IMR-90 (cell line): ENCODE measurements at regions not wholly inside any gene's neighbourhood (a gene's known extent, or its start where the extent isn't known, plus 50 kb on each side); places are given as distances from the start of the nearest gene placed in this dataset.

Experiments
- ATAC-seq: fragments of 200-7000 bp; cut with Tn5 transposase; 2 replicates; pipeline ENCODE4 v1.9.1; 2020; ENCODE audit warnings: low read depth, mild to moderate bottlenecking, moderate library complexity
- BruUV-seq: library from RNA; stranded (reverse); fragments of 400-500 nt; replicated peaks from 2 replicates; lab custom pipeline; 2021; lab: Mats Ljungman, UMichigan
- CTCF ChIA-PET: fragments of 300-600 bp; formaldehyde crosslinking; extraction: SDS; loops from one replicate; lab custom pipeline; 2021; ENCODE audit warnings: antibody characterized with exemption; lab: Yijun Ruan, JAX
- POLR2A ChIA-PET: fragments of 300-600 bp; sonication (Branson Sonifier 250); formaldehyde crosslinking; loops from one replicate; lab custom pipeline; 2022; ENCODE audit warnings: antibody characterized with exemption; ENCODE audit not compliant: unreplicated experiment; lab: Charles Lee
- DNase-seq: peaks from one replicate; pipeline ENCODE4 v3.0.0; 2013
- H2AFZ ChIP-seq: replicated peaks from 2 replicates; pipeline ENCODE3; 2013; ENCODE audit warnings: low read length, mild to moderate bottlenecking; ENCODE audit not compliant: poor library complexity
- H2AK5ac ChIP-seq: 2 replicates; pipeline ENCODE4 v1.6.1; 2013; ENCODE audit warnings: low read depth, low read length, inconsistent platforms
- H2AK9ac ChIP-seq: replicated peaks from 2 replicates; pipeline ENCODE3; 2013; ENCODE audit warnings: mild to moderate bottlenecking, low read depth, low read length, moderate library complexity; ENCODE audit not compliant: poor library complexity
- H2BK120ac ChIP-seq: 2 replicates; pipeline ENCODE4 v1.6.1; 2013; ENCODE audit warnings: low read depth, low read length, inconsistent platforms
- H2BK15ac ChIP-seq: 3 replicates; pipeline ENCODE4 v1.6.1; 2013; ENCODE audit warnings: low read depth, low read length, inconsistent platforms
- H2BK20ac ChIP-seq: 2 replicates; pipeline ENCODE4 v1.6.1; 2013; ENCODE audit warnings: low read depth, mild to moderate bottlenecking, inconsistent platforms, low read length, moderate library complexity
- H2BK5ac ChIP-seq: 2 replicates; pipeline ENCODE4 v1.6.1; 2013; ENCODE audit warnings: mild to moderate bottlenecking, low read depth, low read length, inconsistent platforms; ENCODE audit not compliant: poor library complexity, severe bottlenecking
- H3K14ac ChIP-seq: replicated peaks from 2 replicates; pipeline ENCODE4 v1.6.1; 2013; ENCODE audit warnings: low read depth, low read length, inconsistent platforms
- H3K18ac ChIP-seq: 2 replicates; pipeline ENCODE4 v1.6.1; 2013; ENCODE audit warnings: low read depth, low read length, control low read depth
- H3K23ac ChIP-seq: 2 replicates; pipeline ENCODE4 v1.6.1; 2013; ENCODE audit warnings: low read depth, low read length, inconsistent platforms
- H3K27ac ChIP-seq: 2 replicates; pipeline ENCODE4 v1.5.1; 2013; ENCODE audit warnings: mild to moderate bottlenecking, control low read depth, low read length; ENCODE audit not compliant: insufficient read depth
- H3K27me3 ChIP-seq: 2 replicates; pipeline ENCODE4 v1.6.1; 2013; ENCODE audit warnings: low read length; ENCODE audit not compliant: control insufficient read depth, insufficient read depth
- H3K36me3 ChIP-seq: 2 replicates; pipeline ENCODE4 v1.6.1; 2013; ENCODE audit warnings: low read length, mixed read lengths; ENCODE audit not compliant: control insufficient read depth, insufficient read depth
- H3K4ac ChIP-seq: 2 replicates; pipeline ENCODE4 v1.6.1; 2013; ENCODE audit warnings: low read depth, low read length, inconsistent platforms
- H3K4me1 ChIP-seq: 2 replicates; pipeline ENCODE4 v1.6.1; 2013; ENCODE audit warnings: low read length, mixed read lengths; ENCODE audit not compliant: control insufficient read depth, insufficient read depth
- H3K4me2 ChIP-seq: 2 replicates; pipeline ENCODE4 v1.6.1; 2013; ENCODE audit warnings: low read depth, mild to moderate bottlenecking, control low read depth, low read length, moderate library complexity
- H3K4me3 ChIP-seq: 2 replicates; pipeline ENCODE4 v1.5.1; 2013; ENCODE audit warnings: low read depth, mild to moderate bottlenecking, control low read depth, low read length, moderate library complexity; ENCODE audit not compliant: insufficient read depth
- H3K56ac ChIP-seq: 2 replicates; pipeline ENCODE4 v1.6.1; 2013; ENCODE audit warnings: low read length, inconsistent platforms; ENCODE audit not compliant: insufficient read depth; ENCODE audit errors: extremely low read depth
- H3K79me1 ChIP-seq, 2 experiments: 2 replicates each; pipeline ENCODE4 v1.6.1; 2013; ENCODE audit warnings: low read length in 2 of 2, inconsistent platforms in 1 of 2, low read depth in 1 of 2
- H3K9ac ChIP-seq: 2 replicates; pipeline ENCODE4 v1.6.1; 2013; ENCODE audit warnings: low read depth, low read length, control low read depth
- H3K9me1 ChIP-seq: 2 replicates; pipeline ENCODE4 v1.6.1; 2013; ENCODE audit warnings: low read length, inconsistent platforms; ENCODE audit not compliant: insufficient read depth
- H3K9me3 ChIP-seq: 2 replicates; pipeline ENCODE4 v1.6.1; 2013; ENCODE audit warnings: low read length; ENCODE audit not compliant: control insufficient read depth, insufficient read depth
- H4K20me1 ChIP-seq: 2 replicates; pipeline ENCODE4 v1.6.1; 2013; ENCODE audit warnings: low read length, inconsistent platforms; ENCODE audit not compliant: insufficient read depth
- H4K5ac ChIP-seq: 2 replicates; pipeline ENCODE4 v1.6.1; 2013; ENCODE audit warnings: mild to moderate bottlenecking, low read depth, low read length, control low read depth
- H4K8ac ChIP-seq, 2 experiments: 2 replicates each; pipeline ENCODE4 v1.6.1; 2013; ENCODE audit warnings: low read depth in 2 of 2, low read length in 2 of 2, control low read depth in 1 of 2, inconsistent platforms in 1 of 2
- H4K91ac ChIP-seq: 2 replicates; pipeline ENCODE4 v1.6.1; 2013; ENCODE audit warnings: low read depth, low read length, inconsistent platforms; ENCODE audit not compliant: insufficient read depth
- BHLHE40 ChIP-seq: fragments of 150-350 bp; IDR thresholded peaks from 2 replicates; pipeline ENCODE4 v1.6.1; 2016; ENCODE audit warnings: mild to moderate bottlenecking, low read depth, low read length
- CEBPB ChIP-seq: IDR thresholded peaks from 2 replicates; pipeline ENCODE4 v1.6.1; 2012; ENCODE audit warnings: low read depth, low read length, improper control_type of control experiment
- CHD1 ChIP-seq: IDR thresholded peaks from 2 replicates; pipeline ENCODE4 v1.6.1; 2012; ENCODE audit warnings: low read depth, low read length, improper control_type of control experiment
- FOS ChIP-seq: fragments of 150-350 bp; IDR thresholded peaks from 2 replicates; pipeline ENCODE4 v1.6.1; 2016; ENCODE audit warnings: low read depth, low read length
- MAFK ChIP-seq: IDR thresholded peaks from 2 replicates; pipeline ENCODE4 v1.6.1; 2012; ENCODE audit warnings: low read depth, low read length, improper control_type of control experiment
- MAZ ChIP-seq: IDR thresholded peaks from 2 replicates; pipeline ENCODE4 v1.6.1; 2012; ENCODE audit warnings: low read depth, mild to moderate bottlenecking, low read length, improper control_type of control experiment, moderate library complexity, borderline replicate concordance
- MXI1 ChIP-seq: IDR thresholded peaks from 2 replicates; pipeline ENCODE4 v1.6.1; 2012; ENCODE audit warnings: low read depth, mild to moderate bottlenecking, low read length, moderate library complexity, borderline replicate concordance
- NFE2L2 ChIP-seq: fragments of 150-350 bp; IDR thresholded peaks from 2 replicates; pipeline ENCODE4 v1.6.1; 2016; ENCODE audit warnings: low read depth, mild to moderate bottlenecking, low read length
- POLR2A ChIP-seq: IDR thresholded peaks from 2 replicates; pipeline ENCODE4 v1.6.1; 2012; ENCODE audit warnings: mild to moderate bottlenecking, low read depth, low read length
- RAD21 ChIP-seq: IDR thresholded peaks from 2 replicates; pipeline ENCODE4 v1.6.1; 2012; ENCODE audit warnings: low read length, improper control_type of control experiment
- RCOR1 ChIP-seq: IDR thresholded peaks from 2 replicates; pipeline ENCODE4 v1.6.1; 2012; ENCODE audit warnings: mild to moderate bottlenecking, low read length, improper control_type of control experiment; ENCODE audit not compliant: insufficient replicate concordance
- RFX5 ChIP-seq: IDR thresholded peaks from 2 replicates; pipeline ENCODE4 v1.8.0; 2012; ENCODE audit warnings: low read depth, mild to moderate bottlenecking, low read length, moderate library complexity
- SMC3 ChIP-seq: fragments of 150-350 bp; IDR thresholded peaks from 2 replicates; pipeline ENCODE4 v1.6.1; 2016; ENCODE audit warnings: low read depth, mild to moderate bottlenecking, antibody characterized with exemption, low read length, moderate library complexity
- WGBS, 2 experiments: methylation state at CpG; one replicate each; pipeline versions ENCODE4 v1.1.5 to v1.1.7; 2013; ENCODE audit warnings: missing lambda C conversion rate in 2 of 2; ENCODE audit not compliant: insufficient read length in 1 of 2; ENCODE audit errors: extremely low coverage in 2 of 2; 5-methylcytosine and 5-hydroxymethylcytosine counted together
- dilution Hi-C: fragments of 300-500 bp; cut with HindIII; formaldehyde crosslinking; loops from one replicate; pipeline ENCODE4 v1.14.3; 2018; ENCODE audit warnings: low sequenced_read_pairs; ENCODE audit not compliant: unreplicated experiment
- in situ Hi-C: fragments of 300-500 bp; cut with MboI; formaldehyde crosslinking; loops from 3 replicates; pipeline ENCODE4 v1.14.3; 2019; ENCODE audit warnings: low sequenced_read_pairs, inconsistent platforms, mixed read lengths
- intact Hi-C: fragments of 100-400 bp; cut with micrococcal nuclease; formaldehyde crosslinking; loops from 2 replicates; pipeline ENCODE4 v1.10.0; 2022
- TF ChIP-seq, protein P1 (sequence below): conservative IDR thresholded peaks from 2 replicates; pipeline ENCODE4 v1.5.1; 2012; ENCODE audit warnings: mild to moderate bottlenecking, low read depth, low read length, improper control_type of control experiment
- TF ChIP-seq, protein P2 (sequence below): fragments of 150-350 bp; IDR thresholded peaks from 2 replicates; pipeline ENCODE4 v1.6.1; 2016; ENCODE audit warnings: low read depth, mild to moderate bottlenecking, low read length, moderate library complexity, borderline replicate concordance
- TF ChIP-seq, protein P3 (sequence below): fragments of 150-350 bp; IDR thresholded peaks from 2 replicates; pipeline ENCODE4 v1.6.1; 2017; ENCODE audit warnings: mild to moderate bottlenecking, antibody characterized with exemption, low read length, low read depth

DNA sequence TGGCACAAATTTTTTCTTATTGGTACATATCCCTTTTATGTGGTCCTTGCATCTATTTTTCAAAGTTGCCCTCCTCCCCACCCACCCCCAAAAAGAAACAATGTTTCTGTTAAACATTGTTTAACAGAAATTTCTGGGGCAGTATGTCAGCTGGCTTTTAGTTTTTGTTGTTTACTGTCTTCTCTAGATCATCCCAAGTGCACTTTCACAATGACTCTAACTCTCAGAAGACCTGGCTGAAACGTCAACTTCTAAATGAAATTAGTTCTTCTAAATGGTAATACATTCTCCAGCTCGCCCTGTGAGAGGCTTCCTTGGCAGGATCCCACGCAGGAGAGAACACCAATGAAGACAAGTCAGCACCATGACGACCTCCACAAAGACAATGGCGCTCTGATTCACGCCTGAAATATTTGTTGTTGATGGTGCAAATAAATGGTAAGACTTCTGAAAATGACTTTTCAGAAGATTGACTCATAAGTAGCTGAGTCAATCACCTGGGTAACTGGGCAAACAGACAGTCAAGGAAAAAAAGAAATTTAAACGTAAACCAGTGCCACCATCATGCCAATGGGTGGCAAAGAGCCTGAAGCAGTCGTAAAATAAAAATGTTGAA is 293.7 kb downstream of the FZD1 start:
- H3K18ac ChIP-seq: no peak overlapping the region
- H3K4me3 ChIP-seq: no peak overlapping the region
- no TSS peak for BruUV-seq
- no peak overlapping the region for H2BK120ac ChIP-seq
- H2AK5ac ChIP-seq: no peak overlapping the region
- H3K79me1 ChIP-seq: no peaks in the 10 kb centered on the region
- no peak overlapping the region for H3K14ac ChIP-seq
- H2BK5ac ChIP-seq: no peak overlapping the region
- TF ChIP-seq RCOR1 (no peak), NFE2L2 (no peak), POLR2A (no peak), CHD1 (no peak), SMC3 (no peak), BHLHE40 (no peak), FOS (no peak), RAD21 (no peak), MAFK (no peak), RFX5 (no peak), MXI1 (no peak), CEBPB (no peak), MAZ (no peak)
- TF ChIP-seq, protein P1, sequence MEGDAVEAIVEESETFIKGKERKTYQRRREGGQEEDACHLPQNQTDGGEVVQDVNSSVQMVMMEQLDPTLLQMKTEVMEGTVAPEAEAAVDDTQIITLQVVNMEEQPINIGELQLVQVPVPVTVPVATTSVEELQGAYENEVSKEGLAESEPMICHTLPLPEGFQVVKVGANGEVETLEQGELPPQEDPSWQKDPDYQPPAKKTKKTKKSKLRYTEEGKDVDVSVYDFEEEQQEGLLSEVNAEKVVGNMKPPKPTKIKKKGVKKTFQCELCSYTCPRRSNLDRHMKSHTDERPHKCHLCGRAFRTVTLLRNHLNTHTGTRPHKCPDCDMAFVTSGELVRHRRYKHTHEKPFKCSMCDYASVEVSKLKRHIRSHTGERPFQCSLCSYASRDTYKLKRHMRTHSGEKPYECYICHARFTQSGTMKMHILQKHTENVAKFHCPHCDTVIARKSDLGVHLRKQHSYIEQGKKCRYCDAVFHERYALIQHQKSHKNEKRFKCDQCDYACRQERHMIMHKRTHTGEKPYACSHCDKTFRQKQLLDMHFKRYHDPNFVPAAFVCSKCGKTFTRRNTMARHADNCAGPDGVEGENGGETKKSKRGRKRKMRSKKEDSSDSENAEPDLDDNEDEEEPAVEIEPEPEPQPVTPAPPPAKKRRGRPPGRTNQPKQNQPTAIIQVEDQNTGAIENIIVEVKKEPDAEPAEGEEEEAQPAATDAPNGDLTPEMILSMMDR: no peak
- TF ChIP-seq, protein P2, sequence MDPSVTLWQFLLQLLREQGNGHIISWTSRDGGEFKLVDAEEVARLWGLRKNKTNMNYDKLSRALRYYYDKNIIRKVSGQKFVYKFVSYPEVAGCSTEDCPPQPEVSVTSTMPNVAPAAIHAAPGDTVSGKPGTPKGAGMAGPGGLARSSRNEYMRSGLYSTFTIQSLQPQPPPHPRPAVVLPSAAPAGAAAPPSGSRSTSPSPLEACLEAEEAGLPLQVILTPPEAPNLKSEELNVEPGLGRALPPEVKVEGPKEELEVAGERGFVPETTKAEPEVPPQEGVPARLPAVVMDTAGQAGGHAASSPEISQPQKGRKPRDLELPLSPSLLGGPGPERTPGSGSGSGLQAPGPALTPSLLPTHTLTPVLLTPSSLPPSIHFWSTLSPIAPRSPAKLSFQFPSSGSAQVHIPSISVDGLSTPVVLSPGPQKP: no peak
- TF ChIP-seq, protein P3, sequence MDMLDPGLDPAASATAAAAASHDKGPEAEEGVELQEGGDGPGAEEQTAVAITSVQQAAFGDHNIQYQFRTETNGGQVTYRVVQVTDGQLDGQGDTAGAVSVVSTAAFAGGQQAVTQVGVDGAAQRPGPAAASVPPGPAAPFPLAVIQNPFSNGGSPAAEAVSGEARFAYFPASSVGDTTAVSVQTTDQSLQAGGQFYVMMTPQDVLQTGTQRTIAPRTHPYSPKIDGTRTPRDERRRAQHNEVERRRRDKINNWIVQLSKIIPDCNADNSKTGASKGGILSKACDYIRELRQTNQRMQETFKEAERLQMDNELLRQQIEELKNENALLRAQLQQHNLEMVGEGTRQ: no peak
- no peaks in the 10 kb centered on the region for H3K9me3 ChIP-seq
- no peaks in the 10 kb centered on the region for H3K27me3 ChIP-seq
- H3K9me1 ChIP-seq: no peaks in the 10 kb centered on the region
- no peak overlapping the region for H4K91ac ChIP-seq
- DNase-seq: peak; percentile 39
- no peak overlapping the region for H3K4ac ChIP-seq
- dilution Hi-C loops: no loop called here
- H3K9ac ChIP-seq: no peak overlapping the region
- H4K20me1 ChIP-seq: no peaks in the 10 kb centered on the region
- no peak overlapping the region for H3K23ac ChIP-seq
- no peak overlapping the region for H3K27ac ChIP-seq
- in situ Hi-C loops: no loop called here
- no peak overlapping the region for H4K8ac ChIP-seq
- no peaks in the 10 kb centered on the region for H3K4me1 ChIP-seq
- H2BK20ac ChIP-seq: no peak overlapping the region
- no peak overlapping the region for H2AFZ ChIP-seq
- POLR2A ChIA-PET: no interaction called here
- no peak overlapping the region for H3K4me2 ChIP-seq
- H2BK15ac ChIP-seq: no peak overlapping the region
- no peak overlapping the region for H4K5ac ChIP-seq
- H3K36me3 ChIP-seq: no peaks in the 10 kb centered on the region
- intact Hi-C loops: no loop called here
- 40% methylated on average over 1 of the region's 8 CpGs; no CpG with 5 or more reads in 1 of the 2 experiments for WGBS, 2 experiments
- no peak overlapping the region for H3K56ac ChIP-seq
- no peak overlapping the region for H2AK9ac ChIP-seq
- no peak for ATAC-seq
- CTCF ChIA-PET: no interaction called here
